ENCODE measurements at regions not wholly inside any gene's neighbourhood (a gene's known extent, or its start where the extent isn't known, plus 50 kb on each side); places are given as distances from the start of the nearest gene placed in this dataset.

DNA sequence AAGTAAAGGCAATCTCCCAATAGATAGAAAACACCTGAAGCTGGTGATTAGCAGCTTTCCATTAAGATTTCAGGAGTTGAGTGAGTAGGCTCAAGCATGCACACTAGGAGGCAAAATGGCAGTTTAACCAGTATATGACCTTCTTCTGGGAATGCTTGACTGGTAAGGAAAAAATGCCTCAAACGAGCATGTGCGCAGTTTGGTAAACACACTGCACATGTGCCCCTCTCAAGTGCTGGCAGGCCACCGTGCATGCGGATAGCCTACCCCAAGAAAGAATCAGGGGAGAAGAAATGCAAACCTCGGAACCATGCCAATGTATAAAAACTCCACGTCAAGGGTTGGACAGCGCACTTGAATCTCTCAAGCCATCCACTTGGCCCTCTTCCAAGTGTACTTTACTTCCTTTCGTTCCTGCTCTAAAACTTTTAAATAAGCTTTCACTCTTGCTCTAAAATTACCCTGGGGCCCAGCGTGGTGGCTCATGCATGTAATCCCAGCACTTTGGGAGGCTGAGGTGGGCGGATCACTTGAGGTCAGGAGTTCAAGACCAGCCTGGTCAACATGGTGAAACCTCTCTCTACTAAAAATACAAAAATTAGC, 98.8 kb upstream of the CDK1 start:
- TF ChIP-seq, protein P1, sequence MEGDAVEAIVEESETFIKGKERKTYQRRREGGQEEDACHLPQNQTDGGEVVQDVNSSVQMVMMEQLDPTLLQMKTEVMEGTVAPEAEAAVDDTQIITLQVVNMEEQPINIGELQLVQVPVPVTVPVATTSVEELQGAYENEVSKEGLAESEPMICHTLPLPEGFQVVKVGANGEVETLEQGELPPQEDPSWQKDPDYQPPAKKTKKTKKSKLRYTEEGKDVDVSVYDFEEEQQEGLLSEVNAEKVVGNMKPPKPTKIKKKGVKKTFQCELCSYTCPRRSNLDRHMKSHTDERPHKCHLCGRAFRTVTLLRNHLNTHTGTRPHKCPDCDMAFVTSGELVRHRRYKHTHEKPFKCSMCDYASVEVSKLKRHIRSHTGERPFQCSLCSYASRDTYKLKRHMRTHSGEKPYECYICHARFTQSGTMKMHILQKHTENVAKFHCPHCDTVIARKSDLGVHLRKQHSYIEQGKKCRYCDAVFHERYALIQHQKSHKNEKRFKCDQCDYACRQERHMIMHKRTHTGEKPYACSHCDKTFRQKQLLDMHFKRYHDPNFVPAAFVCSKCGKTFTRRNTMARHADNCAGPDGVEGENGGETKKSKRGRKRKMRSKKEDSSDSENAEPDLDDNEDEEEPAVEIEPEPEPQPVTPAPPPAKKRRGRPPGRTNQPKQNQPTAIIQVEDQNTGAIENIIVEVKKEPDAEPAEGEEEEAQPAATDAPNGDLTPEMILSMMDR (IDR thresholded peaks at IDR 0.05), result no peak
- TF ChIP-seq POLR2A (IDR thresholded peaks at IDR 0.05), result no peak
